ENCODE measurements at regions not wholly inside any gene's neighbourhood (a gene's known extent, or its start where the extent isn't known, plus 50 kb on each side); places are given as distances from the start of the nearest gene placed in this dataset.

- no peak for DNase-seq
Observed at GRCh38 chr20:39338469-39339376, 376.6 kb downstream of the DHX35 start.

- DNase-seq = no peak
Observed at GRCh38 chr20:39333211-39333610, 371.1 kb downstream of the DHX35 start.

- DNase-seq = no peak
Observed at GRCh38 chr20:39328347-39328746, 366.2 kb downstream of the DHX35 start.

- no peak for DNase-seq
Observed at GRCh38 chr20:39326050-39326449, 363.9 kb downstream of the DHX35 start.

- DNase-seq = no peak
Observed at GRCh38 chr20:39318911-39319310, 356.8 kb downstream of the DHX35 start.

- no peak for DNase-seq
Observed at GRCh38 chr20:39312676-39313075, 350.5 kb downstream of the DHX35 start.

GRCh38 chr20:39311851-39312506 is 349.8 kb downstream of the DHX35 start:
- DNase-seq = no peak

- no peak for DNase-seq
Observed at GRCh38 chr20:39310363-39310995, 348.3 kb downstream of the DHX35 start.

- no peak for DNase-seq
Observed at GRCh38 chr20:39309458-39309857, 347.3 kb downstream of the DHX35 start.

- no peak for DNase-seq
Observed at GRCh38 chr20:39302312-39302711, 340.2 kb downstream of the DHX35 start.

- no peak for DNase-seq
Observed at GRCh38 chr20:39299783-39300182, 337.6 kb downstream of the DHX35 start.

- DNase-seq = no peak
Observed at GRCh38 chr20:39298571-39299506, 336.7 kb downstream of the DHX35 start.

- no peak for DNase-seq
Observed at GRCh38 chr20:39298121-39298520, 336.0 kb downstream of the DHX35 start.

- DNase-seq = no peak
Observed at GRCh38 chr20:39295301-39295700, 333.2 kb downstream of the DHX35 start.

- DNase-seq = no peak
Observed at GRCh38 chr20:39294137-39294725, 332.1 kb downstream of the DHX35 start.

- DNase-seq = no peak
Observed at GRCh38 chr20:39292193-39292736, 330.1 kb downstream of the DHX35 start.

GRCh38 chr20:39291301-39291700 is 329.2 kb downstream of the DHX35 start:
- no peak for DNase-seq

- no peak for DNase-seq
Observed at GRCh38 chr20:39290575-39290974, 328.4 kb downstream of the DHX35 start.

- DNase-seq = no peak
Observed at GRCh38 chr20:39289831-39290230, 327.7 kb downstream of the DHX35 start.

GRCh38 chr20:39289316-39289715 is 327.2 kb downstream of the DHX35 start:
- no peak for DNase-seq

GRCh38 chr20:39283464-39283863 is 321.3 kb downstream of the DHX35 start:
- DNase-seq = no peak

GRCh38 chr20:39282619-39283092 is 320.5 kb downstream of the DHX35 start:
- no peak for DNase-seq
